ENCODE measurements at regions not wholly inside any gene's neighbourhood (a gene's known extent, or its start where the extent isn't known, plus 50 kb on each side); places are given as distances from the start of the nearest gene placed in this dataset.

DNA sequence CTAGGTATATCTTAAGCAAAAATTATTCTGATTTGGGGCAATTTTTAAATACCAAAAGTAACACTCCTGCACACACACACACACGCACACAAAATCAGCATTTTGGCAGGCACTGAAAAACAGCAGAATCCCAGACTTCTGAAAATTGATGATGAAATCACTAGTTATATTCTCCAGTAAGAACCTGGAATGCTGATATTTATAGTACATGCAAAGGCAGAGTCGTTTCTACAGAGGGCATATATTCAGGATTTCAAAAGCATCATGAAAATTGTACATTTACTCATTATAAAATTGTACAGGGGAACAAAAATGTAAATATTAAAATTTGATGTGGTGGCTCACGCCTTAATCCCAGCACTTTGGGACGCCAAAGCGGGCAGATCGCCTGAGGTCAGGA lies 352.5 kb upstream of the PITX2 start:
- Histone ChIP-seq H3K9ac (ENCODE audit: insufficient read depth, low read length, poor library complexity, severe bottlenecking) (no peak overlapping the region), H3K27ac (ENCODE audit: low read depth in 1 of 2, low read length in 2 of 2) (no peak overlapping the region), H3K4me2 (replicated peaks; ENCODE audit: extremely low read depth, low read length, poor library complexity, severe bottlenecking) (no peak overlapping the region), H3K9me3 (replicated peaks in 1 of 2; ENCODE audit: control insufficient read depth in 1 of 2, insufficient read depth in 1 of 2, low read length in 2 of 2) (no peaks in the 10 kb centered on the region), H4K20me1 (ENCODE audit: insufficient read depth, low read length) (no peaks in the 10 kb centered on the region), H3K27me3 (ENCODE audit: control insufficient read depth in 2 of 2, insufficient read depth in 2 of 2, low read length in 2 of 2) (no peaks in the 10 kb centered on the region), H3K79me2 (ENCODE audit: insufficient read depth, low read length) (no peaks in the 10 kb centered on the region), H3K36me3 (replicated peaks in 1 of 2; ENCODE audit: control insufficient read depth in 1 of 2, insufficient read depth in 2 of 2, low read length in 2 of 2) (no peaks in the 10 kb centered on the region), H3K4me1 (ENCODE audit: control insufficient read depth in 1 of 2, insufficient read depth in 2 of 2, low read length in 2 of 2) (no peaks in the 10 kb centered on the region), H2AFZ (ENCODE audit: insufficient read depth, low read depth, low read length, poor library complexity, severe bottlenecking) (no peak overlapping the region), H3K4me3 (replicated peaks in 1 of 3; ENCODE audit: low read depth in 2 of 3, low read length in 3 of 3) (no peak overlapping the region)
- 100% methylated on average over 3 of the region's 6 CpGs for WGBS (ENCODE audit: insufficient coverage)
- no peaks in the 10 kb centered on the region for H3K4me1 Mint-ChIP-seq
- H3K27ac Mint-ChIP-seq: no peak overlapping the region
- H3K4me3 Mint-ChIP-seq: no peak overlapping the region
- TF ChIP-seq CTCF (IDR thresholded peaks at IDR 0.05): no peak
- H3K36me3 Mint-ChIP-seq: no peaks in the 10 kb centered on the region
- DNase-seq: no peak
- intact Hi-C loops (cut with micrococcal nuclease): no loop called here
- H3K27me3 Mint-ChIP-seq (ENCODE audit: low read depth in 3 of 3): peaks cover 0 to 3% (median 0%) of the 10 kb centered on the region in 3 donors
- no peaks in the 10 kb centered on the region for H3K9me3 Mint-ChIP-seq

DNA sequence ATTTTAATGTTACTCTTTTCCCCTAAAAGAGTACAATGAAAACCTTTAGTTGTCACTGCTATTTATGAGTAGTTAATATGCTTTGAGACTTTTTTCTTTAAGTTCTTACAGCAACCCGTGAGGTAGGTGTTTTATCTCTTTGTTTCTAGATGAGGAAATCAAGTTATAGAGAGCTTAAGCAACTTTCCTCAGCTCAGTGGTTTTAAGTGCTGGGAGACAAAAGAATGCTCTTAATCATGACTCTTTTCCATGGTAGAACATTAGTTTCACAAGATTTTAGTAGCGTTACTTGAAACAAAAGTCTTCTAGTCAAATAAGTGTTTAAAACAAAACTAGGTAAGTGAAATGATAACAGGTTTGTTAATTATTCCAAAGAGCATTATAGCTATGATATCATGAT lies 354.7 kb upstream of the PITX2 start:
- no peaks in the 10 kb centered on the region for H3K9me3 ChIP-seq (replicated peaks in 1 of 2; ENCODE audit: control insufficient read depth in 1 of 2, insufficient read depth in 1 of 2, low read length in 2 of 2)
- no peaks in the 10 kb centered on the region for H4K20me1 ChIP-seq (ENCODE audit: insufficient read depth, low read length)
- no peak overlapping the region for H3K9ac ChIP-seq (ENCODE audit: insufficient read depth, low read length, poor library complexity, severe bottlenecking)
- no CpG with 5 or more reads among the region's 2 CpGs for WGBS (ENCODE audit: insufficient coverage)
- no peak overlapping the region for H3K4me3 Mint-ChIP-seq
- H3K4me3 ChIP-seq (replicated peaks in 1 of 3; ENCODE audit: low read depth in 2 of 3, low read length in 3 of 3): no peak overlapping the region
- no peaks in the 10 kb centered on the region for H3K4me1 Mint-ChIP-seq
- H3K4me2 ChIP-seq (replicated peaks; ENCODE audit: extremely low read depth, low read length, poor library complexity, severe bottlenecking): no peak overlapping the region
- no peak for DNase-seq
- no peaks in the 10 kb centered on the region for H3K4me1 ChIP-seq (ENCODE audit: control insufficient read depth in 1 of 2, insufficient read depth in 2 of 2, low read length in 2 of 2)
- intact Hi-C loops (cut with micrococcal nuclease): no loop called here
- no peaks in the 10 kb centered on the region for H3K9me3 Mint-ChIP-seq
- peaks cover 0 to 3% (median 0%) of the 10 kb centered on the region in 3 donors for H3K27me3 Mint-ChIP-seq (ENCODE audit: low read depth in 3 of 3)
- H3K27ac Mint-ChIP-seq: no peak overlapping the region
- H3K36me3 Mint-ChIP-seq: no peaks in the 10 kb centered on the region
- no peak for TF ChIP-seq CTCF (IDR thresholded peaks at IDR 0.05)
- no peaks in the 10 kb centered on the region for H3K36me3 ChIP-seq (replicated peaks in 1 of 2; ENCODE audit: control insufficient read depth in 1 of 2, insufficient read depth in 2 of 2, low read length in 2 of 2)
- no peaks in the 10 kb centered on the region for H3K79me2 ChIP-seq (ENCODE audit: insufficient read depth, low read length)
- no peaks in the 10 kb centered on the region for H3K27me3 ChIP-seq (ENCODE audit: control insufficient read depth in 2 of 2, insufficient read depth in 2 of 2, low read length in 2 of 2)
- no peak overlapping the region for H3K27ac ChIP-seq (ENCODE audit: low read depth in 1 of 2, low read length in 2 of 2)
- H2AFZ ChIP-seq (ENCODE audit: insufficient read depth, low read depth, low read length, poor library complexity, severe bottlenecking): no peak overlapping the region

All from CD14-positive monocyte (primary cell).